HG02642 (cell line): ENCODE measurements at regions not wholly inside any gene's neighbourhood (a gene's known extent, or its start where the extent isn't known, plus 50 kb on each side); places are given as distances from the start of the nearest gene placed in this dataset.
"Not testable (repeated sequence)": the region's sequence is repeated elsewhere in the genome, so short reads cannot be mapped to it uniquely, and the experiment has no call there.

Source experiments
- ATAC-seq: cut with Tn5 transposase; IDR thresholded peaks from one replicate; pipeline ENCODE4 v1.9.1; 2021; ENCODE audit warnings: mild to moderate bottlenecking; ENCODE audit not compliant: unreplicated experiment, poor library complexity

DNA sequence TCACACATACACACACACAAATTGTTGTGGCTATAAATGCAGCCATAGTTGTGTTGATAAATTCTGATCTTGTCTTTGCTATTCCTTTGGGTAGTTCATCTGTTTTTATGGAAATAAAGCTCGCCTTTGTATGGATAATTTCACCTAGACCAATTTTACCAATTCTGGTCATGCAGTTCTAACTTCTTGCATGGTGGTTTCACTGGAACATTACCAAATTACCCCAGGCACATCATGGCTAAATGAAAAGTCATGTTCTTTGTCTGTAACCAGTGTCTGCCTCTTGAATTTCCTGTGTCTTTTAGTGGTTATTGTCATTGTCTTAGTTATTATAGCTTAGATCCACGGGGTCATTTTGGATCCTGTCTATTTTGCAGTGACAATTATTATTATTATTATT is 50.3 kb upstream of the TMC1 start:
- no peak for ATAC-seq

- no peak for ATAC-seq
Observed at GRCh38 chr9:72467766-72468738, 53.4 kb upstream of the TMC1 start.

- ATAC-seq, result no peak
Observed at GRCh38 chr9:72465593-72465984, 55.8 kb upstream of the TMC1 start.

- peak; percentile 59 for ATAC-seq
Observed at GRCh38 chr9:72464857-72465592, 56.4 kb upstream of the TMC1 start.

- ATAC-seq, result no peak
Observed at GRCh38 chr9:72462340-72462739, 59.1 kb upstream of the TMC1 start.

- ATAC-seq, result no peak
Observed at GRCh38 chr9:72460342-72461312, 60.8 kb upstream of the TMC1 start.

DNA sequence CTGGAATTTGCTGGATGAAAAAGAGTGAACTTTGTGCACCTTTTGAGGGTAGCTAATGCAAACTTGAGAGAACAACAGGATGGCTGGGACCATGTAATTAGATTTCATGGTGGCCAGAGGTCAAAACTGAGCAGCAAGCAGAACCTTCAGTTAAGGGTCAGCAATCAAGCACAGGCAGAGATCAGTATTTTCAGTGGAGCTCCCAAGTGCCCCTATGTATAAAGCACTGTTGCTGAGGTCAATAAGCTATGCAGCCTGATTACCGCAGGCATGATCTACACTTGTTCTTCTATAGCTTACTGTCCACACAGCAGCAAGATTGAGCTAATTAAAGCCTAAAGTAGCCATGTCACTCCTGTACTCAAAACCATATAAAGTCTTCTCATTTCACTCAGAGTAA is 62.1 kb upstream of the TMC1 start:
- no peak for ATAC-seq

DNA sequence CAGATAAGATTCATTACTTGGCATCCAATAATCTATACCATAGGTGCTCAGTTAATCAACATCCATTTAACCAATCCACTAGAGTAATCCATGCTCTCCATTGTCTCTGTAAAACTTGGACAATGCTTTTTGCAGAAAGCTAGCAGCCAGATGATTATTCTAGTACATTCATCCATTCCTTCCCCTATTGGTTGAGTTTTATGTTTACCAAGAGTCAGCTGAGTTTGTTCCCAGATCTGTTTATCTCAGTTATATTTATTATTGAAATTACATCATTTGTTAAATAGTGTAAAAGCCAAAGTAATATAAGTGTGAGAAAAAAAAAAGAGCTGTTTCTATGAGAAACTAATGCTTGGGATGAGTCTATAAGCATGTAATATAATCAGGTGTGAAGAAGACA is 63.3 kb upstream of the TMC1 start:
- no peak for ATAC-seq

- ATAC-seq, result no peak
Observed at GRCh38 chr9:72457366-72457765, 64.0 kb upstream of the TMC1 start.

DNA sequence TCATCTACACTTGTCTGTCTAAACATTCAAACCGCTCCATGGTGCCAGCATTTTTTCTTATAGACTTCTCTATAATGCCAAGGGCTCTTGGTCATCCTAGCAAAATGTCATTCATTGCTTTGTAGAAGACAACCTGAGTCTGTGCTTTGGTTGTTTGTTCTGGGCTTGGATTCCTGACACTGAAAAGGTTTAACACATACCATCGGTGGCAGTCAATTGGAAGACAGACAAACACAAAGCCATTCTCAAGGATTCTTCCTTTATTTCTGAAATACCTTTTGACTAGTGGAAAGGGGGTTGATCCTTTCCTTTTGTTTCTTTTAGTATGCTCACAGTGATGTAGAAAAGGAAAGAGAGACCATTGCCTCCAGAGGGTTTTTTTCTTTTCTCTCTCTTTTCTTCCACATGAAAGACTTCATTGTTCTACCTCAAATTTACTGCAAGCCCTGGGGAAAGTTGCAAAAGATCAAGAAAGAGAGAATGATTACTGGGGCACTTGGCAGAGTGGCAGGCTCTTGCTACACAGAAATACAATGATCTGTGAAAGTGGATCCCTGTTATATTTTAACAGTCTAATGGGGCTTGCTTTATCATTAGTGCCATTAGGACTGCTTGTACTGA is 66.4 kb upstream of the TMC1 start:
- no peak for ATAC-seq

DNA sequence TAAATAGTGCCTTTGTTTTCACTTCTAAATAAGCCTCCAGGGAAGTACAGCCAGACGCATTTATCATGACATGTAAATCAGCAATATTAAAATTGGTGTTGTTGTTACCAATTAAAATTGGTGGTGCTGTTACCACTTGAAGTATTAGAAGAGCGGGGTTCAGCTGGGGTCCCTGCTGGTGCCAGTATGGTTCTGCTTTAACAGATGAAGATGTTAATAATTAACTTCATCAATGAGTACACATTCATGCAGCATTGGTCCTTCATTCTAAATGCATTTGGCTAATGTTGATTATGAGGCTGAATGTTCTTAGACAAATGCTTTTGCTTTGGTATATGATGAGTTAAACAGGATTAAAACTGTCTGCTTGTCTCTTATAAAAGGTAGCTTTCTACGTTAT is 67.6 kb upstream of the TMC1 start:
- ATAC-seq, result no peak

DNA sequence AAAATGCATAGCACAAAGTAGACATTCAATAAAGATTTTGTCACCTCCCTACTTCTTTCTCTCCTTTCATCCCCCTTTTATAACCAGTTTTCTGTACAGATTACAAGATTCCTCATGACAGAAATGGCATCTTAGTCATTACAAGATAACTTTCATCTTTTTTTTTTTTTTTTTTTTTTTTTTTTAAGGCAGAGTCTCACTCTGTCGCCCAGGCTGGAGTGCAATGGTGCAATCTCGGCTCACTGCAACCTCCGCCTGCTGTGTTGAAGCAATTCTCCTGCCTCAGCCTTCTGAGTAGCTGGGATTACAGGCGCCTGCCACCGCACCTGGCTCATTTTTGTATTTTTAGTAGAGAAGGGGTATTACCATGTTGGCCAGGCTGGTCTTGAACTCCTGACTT is 75.2 kb upstream of the TMC1 start:
- ATAC-seq, result not testable (repeated sequence)

- no peak for ATAC-seq
Observed at GRCh38 chr9:72445306-72445995, 76.0 kb upstream of the TMC1 start.

- peak; percentile 1 for ATAC-seq
Observed at GRCh38 chr9:72444435-72444834, 77.0 kb upstream of the TMC1 start.

DNA sequence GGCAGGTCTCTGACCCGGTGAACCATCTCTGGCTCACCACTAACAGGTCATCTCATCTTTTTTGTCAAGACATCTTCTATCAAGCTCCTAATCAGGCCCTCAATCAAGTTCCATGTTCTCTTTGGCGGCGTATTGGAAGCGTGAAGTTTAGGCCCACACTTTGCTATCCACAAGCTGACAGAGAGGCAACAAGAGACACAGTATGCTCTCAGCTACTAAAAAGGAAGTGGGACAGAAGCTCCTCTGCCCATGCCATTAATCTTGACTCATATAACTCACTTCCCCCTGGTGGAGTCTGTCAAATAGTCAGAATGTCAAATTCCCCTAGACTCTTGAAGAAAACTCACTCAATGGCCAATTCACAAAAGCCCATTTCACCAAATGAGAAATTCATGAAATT is 77.6 kb upstream of the TMC1 start:
- ATAC-seq, result peak; percentile 92

DNA sequence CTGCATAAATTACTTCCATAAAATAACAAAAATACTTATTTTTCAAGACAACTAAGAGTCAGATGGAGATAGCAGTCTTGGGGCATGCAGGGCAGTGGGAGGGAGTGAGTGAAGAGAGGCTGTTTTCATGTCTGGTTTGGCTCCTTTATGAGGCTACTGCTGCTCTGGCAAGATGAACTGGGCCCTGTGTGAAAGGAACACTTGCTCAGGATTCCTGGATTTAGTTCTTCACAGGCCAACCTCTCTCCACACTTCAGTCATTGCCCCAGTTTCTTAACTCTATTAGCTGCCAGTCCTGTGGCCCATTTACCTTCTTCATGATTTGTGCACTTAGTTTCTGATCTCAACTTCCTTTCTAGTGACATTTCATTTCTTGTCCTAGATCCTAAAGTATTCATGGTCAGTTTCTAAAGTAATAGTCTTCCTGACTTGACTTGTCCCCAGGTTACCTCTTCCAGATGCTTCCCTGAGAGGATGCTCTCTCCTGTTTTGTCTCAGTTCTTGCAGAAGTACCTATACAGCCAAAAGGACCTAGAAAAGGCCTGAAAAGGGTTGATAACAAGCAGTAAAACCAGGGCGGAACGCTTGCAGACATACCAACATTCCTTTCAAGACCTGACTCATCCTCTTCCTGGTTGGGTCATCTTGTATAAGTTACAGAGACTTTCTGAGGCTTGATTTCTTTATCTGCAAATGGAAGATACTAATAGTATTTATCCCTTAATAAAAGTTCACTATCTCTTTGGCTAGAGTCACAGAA is 77.0 kb upstream of the ZFAND5 start:
- ATAC-seq, result no peak

- ATAC-seq, result no peak
Observed at GRCh38 chr9:72440992-72441847, 76.2 kb upstream of the ZFAND5 start.

- ATAC-seq, result no peak
Observed at GRCh38 chr9:72440378-72440777, 75.4 kb upstream of the ZFAND5 start.
